Cardiac muscle cell (in vitro differentiated cells and primary cell): ENCODE measurements at regions not wholly inside any gene's neighbourhood (a gene's known extent, or its start where the extent isn't known, plus 50 kb on each side); places are given as distances from the start of the nearest gene placed in this dataset.

Source experiments
- DNase-seq, 2 donors: peaks; one replicate each; pipeline versions ENCODE4 v3.0.0 to v3.0.0-alpha.2; 2010 to 2017; ENCODE audit warnings: low read depth in 1 of 2, low spot score in 1 of 2
- H3K27ac ChIP-seq: fragments of 200-600 bp; sonication (generic); 2 replicates; pipeline ENCODE4 v1.5.1; 2016
- H3K27me3 ChIP-seq: fragments of 200-600 bp; sonication (generic); 2 replicates; pipeline ENCODE4 v1.6.0; 2016; ENCODE audit warnings: control low read depth
- H3K36me3 ChIP-seq: fragments of 200-600 bp; sonication (generic); 2 replicates; pipeline ENCODE4 v1.5.1; 2016; ENCODE audit warnings: control low read depth
- H3K4me1 ChIP-seq: fragments of 200-600 bp; sonication (generic); 2 replicates; pipeline ENCODE4 v1.8.1; 2017; ENCODE audit warnings: low read depth, mild to moderate bottlenecking, mixed run types
- H3K4me3 ChIP-seq: fragments of 200-600 bp; sonication (generic); 2 replicates; pipeline ENCODE4 v1.5.1; 2016; ENCODE audit warnings: mild to moderate bottlenecking
- H3K9me3 ChIP-seq: fragments of 200-600 bp; sonication (generic); 2 replicates; pipeline ENCODE4 v1.5.1; 2017; ENCODE audit warnings: low read depth, mild to moderate bottlenecking, control low read depth
- TF ChIP-seq, protein P1 (sequence below): IDR thresholded peaks from 2 replicates; pipeline ENCODE4 v1.5.1; 2012; ENCODE audit warnings: low read depth, mild to moderate bottlenecking, low read length

- no peaks in the 10 kb centered on the region for H3K4me1 ChIP-seq
- peak; percentile 18 to 42 for DNase-seq
- no peak overlapping the region for H3K27ac ChIP-seq
- H3K36me3 ChIP-seq = no peaks in the 10 kb centered on the region
- H3K9me3 ChIP-seq = no peaks in the 10 kb centered on the region
- H3K27me3 ChIP-seq = no peaks in the 10 kb centered on the region
- TF ChIP-seq, protein P1, sequence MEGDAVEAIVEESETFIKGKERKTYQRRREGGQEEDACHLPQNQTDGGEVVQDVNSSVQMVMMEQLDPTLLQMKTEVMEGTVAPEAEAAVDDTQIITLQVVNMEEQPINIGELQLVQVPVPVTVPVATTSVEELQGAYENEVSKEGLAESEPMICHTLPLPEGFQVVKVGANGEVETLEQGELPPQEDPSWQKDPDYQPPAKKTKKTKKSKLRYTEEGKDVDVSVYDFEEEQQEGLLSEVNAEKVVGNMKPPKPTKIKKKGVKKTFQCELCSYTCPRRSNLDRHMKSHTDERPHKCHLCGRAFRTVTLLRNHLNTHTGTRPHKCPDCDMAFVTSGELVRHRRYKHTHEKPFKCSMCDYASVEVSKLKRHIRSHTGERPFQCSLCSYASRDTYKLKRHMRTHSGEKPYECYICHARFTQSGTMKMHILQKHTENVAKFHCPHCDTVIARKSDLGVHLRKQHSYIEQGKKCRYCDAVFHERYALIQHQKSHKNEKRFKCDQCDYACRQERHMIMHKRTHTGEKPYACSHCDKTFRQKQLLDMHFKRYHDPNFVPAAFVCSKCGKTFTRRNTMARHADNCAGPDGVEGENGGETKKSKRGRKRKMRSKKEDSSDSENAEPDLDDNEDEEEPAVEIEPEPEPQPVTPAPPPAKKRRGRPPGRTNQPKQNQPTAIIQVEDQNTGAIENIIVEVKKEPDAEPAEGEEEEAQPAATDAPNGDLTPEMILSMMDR = no peak
- no peak overlapping the region for H3K4me3 ChIP-seq
Observed at GRCh38 chr4:46442963-46443362, 53.0 kb upstream of the GABRA2 start.

- TF ChIP-seq, protein P1 = no peak
- Histone ChIP-seq H3K27ac (no peak overlapping the region), H3K4me1 (no peaks in the 10 kb centered on the region), H3K4me3 (no peak overlapping the region), H3K36me3 (no peaks in the 10 kb centered on the region), H3K9me3 (no peaks in the 10 kb centered on the region), H3K27me3 (no peaks in the 10 kb centered on the region)
- DNase-seq = peak in 1 of 2 donors; percentile 6
Observed at GRCh38 chr4:46441136-46441859, 51.4 kb upstream of the GABRA2 start.
